T-cell (primary cell): ENCODE measurements at regions not wholly inside any gene's neighbourhood (a gene's known extent, or its start where the extent isn't known, plus 50 kb on each side); places are given as distances from the start of the nearest gene placed in this dataset.

Experiments used
- ATAC-seq, 4 experiments: fragments of 200-7000 bp in 3 of 4; fragments of 150-1000 bp in 1 of 4; cut with Tn5 transposase; replicated peaks in 1 of 4; 1 replicate in 3 of 4; 2 replicates in 1 of 4; pipeline ENCODE4 v1.10.0; 2021; ENCODE audit warnings: moderate library complexity in 3 of 4, mild to moderate bottlenecking in 2 of 4, moderate number of reproducible peaks in 1 of 4
- CTCF ChIA-PET, 2 donors: fragments of 300-600 bp; sonication (Branson Sonifier 250); formaldehyde crosslinking; loops; one replicate each; lab custom pipeline; 2022; ENCODE audit warnings: antibody characterized with exemption in 2 of 2; lab: Charles Lee
- POLR2A ChIA-PET, 2 donors: fragments of 300-600 bp; sonication (Branson Sonifier 250); formaldehyde crosslinking; loops; one replicate each; lab custom pipeline; 2022; ENCODE audit warnings: antibody characterized with exemption in 2 of 2; lab: Charles Lee
- DNase-seq, 35 experiments: peaks; one replicate each; pipeline versions ENCODE4 v3.0.0 to v3.0.0-alpha.2; 2013 to 2023
- H3K27ac ChIP-seq: one replicate; pipeline ENCODE4 v1.5.1; 2013; ENCODE audit warnings: low read length
- H3K27me3 ChIP-seq, 2 experiments: replicated peaks in 1 of 2; 1 replicate in 1 of 2; 2 replicates in 1 of 2; pipeline versions ENCODE4 v1.6.1 to v1.7.0; 2013; ENCODE audit warnings: low read length in 1 of 2, mixed read lengths in 1 of 2; ENCODE audit not compliant: control insufficient read depth in 2 of 2, insufficient read depth in 2 of 2; ENCODE audit errors: extremely low read depth in 1 of 2
- H3K36me3 ChIP-seq, 2 donors: 1 replicate in 1 of 2; 2 replicates in 1 of 2; pipeline versions ENCODE4 v1.6.1 to v1.7.0; 2013; ENCODE audit warnings: low read length in 1 of 2; ENCODE audit not compliant: control insufficient read depth in 2 of 2, insufficient read depth in 1 of 2; ENCODE audit errors: extremely low read depth in 1 of 2
- H3K4me1 ChIP-seq, 2 experiments: 1 replicate in 1 of 2; 2 replicates in 1 of 2; pipeline versions ENCODE4 v1.6.1 to v1.7.0; 2013; ENCODE audit warnings: low read length in 2 of 2, mixed read lengths in 1 of 2; ENCODE audit not compliant: insufficient read depth in 2 of 2, control insufficient read depth in 1 of 2; ENCODE audit errors: extremely low read depth in 1 of 2
- H3K4me3 ChIP-seq, 2 donors: 1 replicate in 1 of 2; 2 replicates in 1 of 2; pipeline versions ENCODE4 v1.5.1 to v1.7.0; 2013; ENCODE audit warnings: mild to moderate bottlenecking in 2 of 2, low read length in 1 of 2, moderate library complexity in 1 of 2; ENCODE audit not compliant: control insufficient read depth in 1 of 2; ENCODE audit errors: extremely low read depth in 1 of 2
- H3K9me3 ChIP-seq: 2 replicates; pipeline ENCODE4 v1.7.0; 2013
- H3K27ac Mint-ChIP-seq, 2 donors: one replicate each; pipeline ENCODE4 v1.8.0; 2020 to 2021; ENCODE audit warnings: mild to moderate bottlenecking in 2 of 2, mixed read lengths in 2 of 2
- H3K27me3 Mint-ChIP-seq, 2 donors: one replicate each; pipeline ENCODE4 v1.8.0; 2021 to 2022; ENCODE audit warnings: mixed read lengths in 2 of 2
- H3K36me3 Mint-ChIP-seq: one replicate; pipeline ENCODE4 v1.8.0; 2021; ENCODE audit warnings: mixed read lengths
- H3K4me1 Mint-ChIP-seq, 3 donors: one replicate each; pipeline ENCODE4 v1.8.0; 2020 to 2022; ENCODE audit warnings: mixed read lengths in 3 of 3, mild to moderate bottlenecking in 1 of 3
- H3K4me3 Mint-ChIP-seq, 3 donors: one replicate each; pipeline ENCODE4 v1.8.0; 2020 to 2022; ENCODE audit warnings: mild to moderate bottlenecking in 3 of 3, mixed read lengths in 3 of 3, moderate library complexity in 3 of 3
- H3K9me3 Mint-ChIP-seq, 3 donors: one replicate each; pipeline ENCODE4 v1.8.0; 2020 to 2022; ENCODE audit warnings: mixed read lengths in 3 of 3
- WGBS: methylation state at CpG from one replicate; pipeline ENCODE4 v1.1.5; 2013; ENCODE audit warnings: missing lambda C conversion rate; ENCODE audit not compliant: insufficient coverage; 5-methylcytosine and 5-hydroxymethylcytosine counted together

DNA sequence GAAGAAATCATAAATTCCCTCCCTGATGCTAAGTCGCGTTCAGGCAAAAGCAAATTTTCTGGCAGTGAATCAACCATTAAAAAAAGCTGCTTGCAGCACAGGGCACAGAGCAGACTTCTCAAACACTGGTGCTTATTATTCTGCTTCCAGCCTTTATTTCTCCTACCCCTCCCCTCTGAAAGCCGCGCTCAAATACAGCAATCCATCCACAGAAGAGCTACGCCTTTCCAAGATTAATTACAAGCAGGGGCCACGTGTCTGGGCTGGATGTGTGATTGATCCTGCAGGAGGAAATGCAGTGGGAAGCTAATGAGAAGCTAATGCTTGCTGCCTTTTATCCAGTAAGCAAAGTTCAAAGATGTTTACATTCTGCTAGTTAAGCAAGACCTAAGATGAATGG, 134.9 kb upstream of the TOPAZ1 start:
- 100% methylated on average over 2 of the region's 6 CpGs for WGBS
- Mint-ChIP-seq H3K9me3 (no peaks in the 10 kb centered on the region), H3K4me1 (peaks cover 0 to 6% (median 6%) of the 10 kb centered on the region in 3 donors), H3K27me3 (peaks cover under 1 to 18% of the 10 kb centered on the region in 2 donors), H3K27ac (no peak overlapping the region), H3K36me3 (no peaks in the 10 kb centered on the region), H3K4me3 (no peak overlapping the region)
- Histone ChIP-seq H3K9me3 (no peaks in the 10 kb centered on the region), H3K27ac (no peak overlapping the region), H3K27me3 (no peaks in the 10 kb centered on the region), H3K4me3 (no peak overlapping the region), H3K36me3 (no peaks in the 10 kb centered on the region), H3K4me1 (no peaks in the 10 kb centered on the region)
- CTCF ChIA-PET = no interaction called here
- POLR2A ChIA-PET = no interaction called here
- ATAC-seq = no peak
- no peak for DNase-seq

- no CpG with 5 or more reads among the region's 3 CpGs for WGBS
- no peaks in the 10 kb centered on the region for H3K4me1 ChIP-seq
- no peaks in the 10 kb centered on the region for H3K9me3 Mint-ChIP-seq
- no peaks in the 10 kb centered on the region for H3K36me3 ChIP-seq
- no peak overlapping the region for H3K4me3 ChIP-seq
- ChIA-PET CTCF (no interaction called here), POLR2A (no interaction called here)
- H3K4me3 Mint-ChIP-seq = no peak overlapping the region
- H3K27ac Mint-ChIP-seq = no peak overlapping the region
- ATAC-seq (no peak), DNase-seq (no peak)
- H3K27ac ChIP-seq = no peak overlapping the region
- H3K9me3 ChIP-seq = no peaks in the 10 kb centered on the region
- peaks cover 0 to 9% of the 10 kb centered on the region in 2 donors for H3K27me3 Mint-ChIP-seq
- peaks cover 0 to 6% (median 6%) of the 10 kb centered on the region in 3 donors for H3K4me1 Mint-ChIP-seq
- no peaks in the 10 kb centered on the region for H3K27me3 ChIP-seq
- no peaks in the 10 kb centered on the region for H3K36me3 Mint-ChIP-seq
These were observed 133.2 kb upstream of the TOPAZ1 start for GRCh38 chr3:44108481-44108880.

DNA sequence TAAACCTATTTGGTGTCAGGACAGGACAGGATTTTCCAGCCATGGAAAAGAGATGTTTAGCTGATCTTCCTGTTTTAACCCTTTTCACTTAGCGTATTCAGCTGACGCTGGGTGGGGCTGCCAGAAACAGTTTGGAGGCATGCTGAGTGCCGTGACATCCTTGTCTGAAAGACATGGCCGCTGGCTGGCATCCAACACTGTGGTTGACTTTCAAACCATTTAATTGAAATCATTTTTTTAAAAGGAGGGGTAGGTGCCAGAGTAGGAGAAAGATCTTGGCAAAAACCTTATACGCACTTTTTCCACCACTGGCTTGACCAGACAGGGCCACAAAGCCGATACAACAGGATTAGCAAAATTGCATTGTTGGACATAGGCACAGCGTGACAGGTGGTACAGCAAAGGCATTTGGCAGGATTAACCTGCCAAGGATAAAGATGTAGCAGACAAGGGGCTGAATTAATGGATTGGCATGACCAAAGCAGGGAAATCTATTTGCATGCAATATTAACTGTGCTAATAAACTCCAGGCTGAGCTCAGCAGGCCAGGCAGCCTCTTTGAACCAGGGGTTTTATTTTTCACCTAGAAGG, 131.8 kb upstream of the TOPAZ1 start:
- Mint-ChIP-seq H3K27me3 (peaks cover 0 to 15% of the 10 kb centered on the region in 2 donors), H3K4me3 (no peak overlapping the region), H3K9me3 (no peaks in the 10 kb centered on the region), H3K4me1 (peaks cover 0 to 4% (median 4%) of the 10 kb centered on the region in 3 donors), H3K27ac (no peak overlapping the region), H3K36me3 (no peaks in the 10 kb centered on the region)
- H3K27ac ChIP-seq = no peak overlapping the region
- no peak overlapping the region for H3K4me3 ChIP-seq
- CTCF ChIA-PET = no interaction called here
- no peaks in the 10 kb centered on the region for H3K4me1 ChIP-seq
- ATAC-seq (no peak), DNase-seq (no peak)
- no peaks in the 10 kb centered on the region for H3K36me3 ChIP-seq
- no peaks in the 10 kb centered on the region for H3K9me3 ChIP-seq
- H3K27me3 ChIP-seq = peaks cover 0 to 6% of the 10 kb centered on the region in 2 experiments
- POLR2A ChIA-PET = no interaction called here
- 93% methylated on average over 4 of the region's 7 CpGs for WGBS

- 76% methylated on average over 7 of the region's 9 CpGs for WGBS
- no peaks in the 10 kb centered on the region for H3K36me3 Mint-ChIP-seq
- CTCF ChIA-PET = no interaction called here
These were observed 131.0 kb upstream of the TOPAZ1 start for GRCh38 chr3:44110648-44111047.

DNA sequence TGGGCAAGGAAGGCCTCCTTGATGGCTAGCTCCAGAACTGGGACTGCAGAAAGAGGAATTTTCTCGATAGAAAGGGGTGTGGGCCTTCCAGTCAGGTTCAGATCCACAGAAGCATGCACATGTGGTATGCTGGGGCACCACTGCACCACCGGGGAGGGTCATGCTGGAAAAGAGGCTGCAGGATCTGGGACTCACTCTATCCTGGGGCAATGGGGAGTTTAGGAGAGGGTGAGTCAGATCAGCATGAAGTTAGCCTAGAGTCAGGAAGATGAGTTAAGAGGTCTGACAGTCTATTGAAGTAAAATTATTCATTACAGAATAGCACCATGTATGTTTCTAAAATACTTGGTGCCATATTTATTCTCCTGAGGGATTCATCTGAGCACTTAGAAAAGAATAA, 130.2 kb upstream of the TOPAZ1 start:
- WGBS = 61% methylated on average over 2 of the region's 2 CpGs
- ATAC-seq (no peak), DNase-seq (no peak)
- Histone ChIP-seq H3K36me3 (no peaks in the 10 kb centered on the region), H3K4me3 (no peak overlapping the region), H3K4me1 (no peaks in the 10 kb centered on the region), H3K9me3 (no peaks in the 10 kb centered on the region), H3K27me3 (peaks cover 0 to 10% of the 10 kb centered on the region in 2 experiments), H3K27ac (no peak overlapping the region)
- ChIA-PET POLR2A (no interaction called here), CTCF (no interaction called here)
- no peaks in the 10 kb centered on the region for H3K4me1 Mint-ChIP-seq
- H3K36me3 Mint-ChIP-seq = no peaks in the 10 kb centered on the region
- H3K4me3 Mint-ChIP-seq = no peak overlapping the region
- no peaks in the 10 kb centered on the region for H3K9me3 Mint-ChIP-seq
- no peak overlapping the region for H3K27ac Mint-ChIP-seq
- peaks cover 11 to 20% of the 10 kb centered on the region in 2 donors for H3K27me3 Mint-ChIP-seq

More at GRCh38 chr3:44110648-44111047, 131.0 kb upstream of the TOPAZ1 start:
- no peaks in the 10 kb centered on the region for H3K36me3 ChIP-seq
- DNase-seq (no peak), ATAC-seq (no peak)
- peaks cover 4 to 15% of the 10 kb centered on the region in 2 donors for H3K27me3 Mint-ChIP-seq
- no peaks in the 10 kb centered on the region for H3K4me1 ChIP-seq
- no peak overlapping the region for H3K27ac ChIP-seq
- POLR2A ChIA-PET = no interaction called here
- peaks cover 0 to 8% of the 10 kb centered on the region in 2 experiments for H3K27me3 ChIP-seq
- H3K9me3 Mint-ChIP-seq = no peaks in the 10 kb centered on the region
- H3K4me3 Mint-ChIP-seq = no peak overlapping the region
- H3K4me3 ChIP-seq = no peak overlapping the region
- no peaks in the 10 kb centered on the region for H3K4me1 Mint-ChIP-seq
- no peaks in the 10 kb centered on the region for H3K9me3 ChIP-seq
- no peak overlapping the region for H3K27ac Mint-ChIP-seq

DNA sequence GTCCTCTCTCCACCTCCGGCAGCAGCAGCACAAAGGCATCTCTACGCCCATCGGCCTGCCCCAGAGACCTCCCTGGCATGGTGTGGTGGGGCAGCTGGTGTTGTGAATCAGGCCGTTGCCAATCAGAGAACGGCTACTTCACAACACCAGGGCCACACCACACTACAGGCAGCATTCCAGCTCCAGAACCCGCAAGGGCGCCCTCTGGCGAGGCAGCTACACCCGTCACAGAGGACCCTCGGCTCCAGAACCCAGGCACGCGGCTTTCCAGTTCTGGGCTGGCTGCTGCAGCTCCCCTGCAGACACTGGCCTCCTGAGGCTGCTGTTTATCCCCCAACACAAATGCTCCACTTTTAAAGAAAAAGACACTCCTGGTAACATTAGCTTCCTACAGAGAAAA, 127.5 kb upstream of the TOPAZ1 start:
- Histone ChIP-seq H3K27ac (no peak overlapping the region), H3K9me3 (no peaks in the 10 kb centered on the region), H3K4me3 (no peak overlapping the region), H3K36me3 (no peaks in the 10 kb centered on the region), H3K27me3 (peaks cover 0 to 14% of the 10 kb centered on the region in 2 experiments), H3K4me1 (no peaks in the 10 kb centered on the region)
- no peaks in the 10 kb centered on the region for H3K36me3 Mint-ChIP-seq
- peaks cover 11 to 25% of the 10 kb centered on the region in 2 donors for H3K27me3 Mint-ChIP-seq
- CTCF ChIA-PET = no interaction called here
- POLR2A ChIA-PET = no interaction called here
- DNase-seq (peak in 21 of 35 experiments; percentile 2 to 32 (median 10)), ATAC-seq (no peak)
- no peak overlapping the region for H3K4me3 Mint-ChIP-seq
- WGBS = 33% methylated on average over 5 of the region's 12 CpGs
- H3K9me3 Mint-ChIP-seq = no peaks in the 10 kb centered on the region
- no peak overlapping the region for H3K27ac Mint-ChIP-seq
- H3K4me1 Mint-ChIP-seq = no peaks in the 10 kb centered on the region

DNA sequence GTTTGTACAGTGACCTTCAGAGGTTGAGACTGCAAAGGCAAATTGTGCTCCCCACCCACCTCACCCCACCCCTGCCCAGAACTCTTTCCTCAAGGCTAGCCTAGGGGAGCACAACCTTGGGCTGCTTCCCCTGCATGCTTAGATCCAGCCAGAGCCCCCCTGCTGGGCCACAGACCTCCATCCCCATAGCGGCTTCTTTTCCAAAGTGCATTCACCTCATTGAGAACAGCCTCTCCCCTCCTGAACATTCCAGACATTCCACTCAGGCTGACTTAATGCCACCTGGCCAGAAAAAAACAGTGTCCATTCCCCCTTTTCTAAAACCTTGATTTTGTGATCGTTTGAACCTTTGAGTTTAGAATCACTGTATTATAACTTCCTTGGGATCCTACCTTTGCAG, 124.4 kb upstream of the TOPAZ1 start:
- H3K36me3 Mint-ChIP-seq = no peaks in the 10 kb centered on the region
- Histone ChIP-seq H3K27ac (no peak overlapping the region), H3K36me3 (no peaks in the 10 kb centered on the region), H3K27me3 (peaks cover 0 to 18% of the 10 kb centered on the region in 2 experiments), H3K4me1 (no peaks in the 10 kb centered on the region), H3K9me3 (no peaks in the 10 kb centered on the region), H3K4me3 (no peak overlapping the region)
- ChIA-PET POLR2A (no interaction called here), CTCF (no interaction called here)
- no peaks in the 10 kb centered on the region for H3K4me1 Mint-ChIP-seq
- H3K4me3 Mint-ChIP-seq = no peak overlapping the region
- no peaks in the 10 kb centered on the region for H3K9me3 Mint-ChIP-seq
- ATAC-seq = no peak
- DNase-seq = no peak
- H3K27me3 Mint-ChIP-seq = peaks cover 11 to 16% of the 10 kb centered on the region in 2 donors
- no peak overlapping the region for H3K27ac Mint-ChIP-seq
- 54% methylated on average over 2 of the region's 2 CpGs for WGBS
